ENCODE measurements at regions not wholly inside any gene's neighbourhood (a gene's known extent, or its start where the extent isn't known, plus 50 kb on each side); places are given as distances from the start of the nearest gene placed in this dataset.

DNA sequence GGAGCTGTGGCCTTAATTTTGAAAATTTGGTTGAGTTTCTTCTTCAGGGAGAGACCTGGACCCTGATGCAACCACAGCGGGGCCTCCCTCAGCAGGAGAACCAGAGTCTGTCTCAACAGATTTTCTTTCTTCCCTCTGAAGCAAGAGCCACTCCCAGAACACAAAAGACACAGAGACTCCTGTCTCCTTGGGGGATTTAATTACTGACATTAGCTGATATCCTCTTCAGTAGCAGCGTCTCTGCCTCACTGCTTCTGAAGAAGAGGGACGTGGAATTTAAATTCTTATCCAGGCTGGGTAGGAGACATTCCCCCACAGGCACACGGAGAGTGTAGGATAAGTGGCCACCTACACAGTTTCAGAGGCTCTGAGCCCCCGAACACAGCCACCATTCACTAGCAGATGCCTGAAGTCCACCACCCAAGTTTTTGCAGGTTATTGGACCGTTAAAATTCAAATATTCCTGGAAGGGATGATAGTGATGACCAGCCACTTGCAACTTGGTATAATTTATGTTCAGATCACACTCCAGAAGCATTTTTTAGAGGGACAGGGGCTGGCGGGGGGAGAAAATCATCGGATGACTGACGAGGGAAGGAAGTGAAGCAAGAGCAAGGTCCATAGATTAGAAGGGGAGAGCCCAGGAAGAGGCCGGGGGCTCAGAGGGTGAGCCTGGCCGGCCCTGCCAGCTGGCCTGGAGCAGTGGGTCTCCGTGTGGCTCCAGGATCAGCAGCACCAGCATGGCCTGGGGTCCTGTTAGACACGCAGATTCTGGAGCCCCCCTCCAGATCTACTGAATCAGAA lies 109.7 kb downstream of the BDH1 start:
- TF ChIP-seq, protein P1, sequence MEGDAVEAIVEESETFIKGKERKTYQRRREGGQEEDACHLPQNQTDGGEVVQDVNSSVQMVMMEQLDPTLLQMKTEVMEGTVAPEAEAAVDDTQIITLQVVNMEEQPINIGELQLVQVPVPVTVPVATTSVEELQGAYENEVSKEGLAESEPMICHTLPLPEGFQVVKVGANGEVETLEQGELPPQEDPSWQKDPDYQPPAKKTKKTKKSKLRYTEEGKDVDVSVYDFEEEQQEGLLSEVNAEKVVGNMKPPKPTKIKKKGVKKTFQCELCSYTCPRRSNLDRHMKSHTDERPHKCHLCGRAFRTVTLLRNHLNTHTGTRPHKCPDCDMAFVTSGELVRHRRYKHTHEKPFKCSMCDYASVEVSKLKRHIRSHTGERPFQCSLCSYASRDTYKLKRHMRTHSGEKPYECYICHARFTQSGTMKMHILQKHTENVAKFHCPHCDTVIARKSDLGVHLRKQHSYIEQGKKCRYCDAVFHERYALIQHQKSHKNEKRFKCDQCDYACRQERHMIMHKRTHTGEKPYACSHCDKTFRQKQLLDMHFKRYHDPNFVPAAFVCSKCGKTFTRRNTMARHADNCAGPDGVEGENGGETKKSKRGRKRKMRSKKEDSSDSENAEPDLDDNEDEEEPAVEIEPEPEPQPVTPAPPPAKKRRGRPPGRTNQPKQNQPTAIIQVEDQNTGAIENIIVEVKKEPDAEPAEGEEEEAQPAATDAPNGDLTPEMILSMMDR (IDR thresholded peaks at IDR 0.05): no peak
- TF ChIP-seq EZH2 (IDR thresholded peaks at IDR 0.05) (no peak), EZH2phosphoT487 (IDR thresholded peaks at IDR 0.05) (no peak)

Measured in neural progenitor cell (in vitro differentiated cells).